ENCODE measurements at regions not wholly inside any gene's neighbourhood (a gene's known extent, or its start where the extent isn't known, plus 50 kb on each side); places are given as distances from the start of the nearest gene placed in this dataset.

DNA sequence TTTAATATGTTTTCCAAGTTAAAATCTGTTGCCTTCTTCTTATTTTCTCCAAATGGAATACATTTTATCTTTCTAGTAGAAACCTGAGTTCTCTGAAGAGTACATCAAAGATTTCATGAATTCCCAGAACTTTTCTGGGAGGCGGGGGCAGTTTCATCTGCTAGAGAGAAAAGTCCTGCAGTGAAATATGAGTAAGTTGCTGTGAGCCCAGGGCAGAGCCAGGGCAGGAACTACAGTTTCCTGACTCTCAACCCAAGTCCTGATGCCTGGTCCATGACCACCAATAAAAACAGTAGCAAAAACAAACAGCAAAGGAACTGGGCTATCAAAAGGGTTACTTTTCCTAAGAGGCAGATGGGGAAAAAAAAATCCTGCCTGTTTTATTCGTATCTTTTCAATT is 239.4 kb upstream of the CTSO start:
- intact Hi-C loops (cut with DNase I), result no loop called here
- H3K36me3 ChIP-seq, result no peaks in the 10 kb centered on the region
- H3K4me1 ChIP-seq, result no peaks in the 10 kb centered on the region
- no peaks in the 10 kb centered on the region for H3K9me3 ChIP-seq
- no peak for DNase-seq
- no peak overlapping the region for H3K4me3 ChIP-seq
- 55 to 75% methylated on average over 1 to 2 of the region's 2 CpGs for WGBS, 2 donors
- H3K27ac ChIP-seq, result no peak overlapping the region
- no peaks in the 10 kb centered on the region for H3K27me3 ChIP-seq
- TF ChIP-seq POLR2A (IDR thresholded peaks at IDR 0.05), result no peak
- TF ChIP-seq, protein P1, sequence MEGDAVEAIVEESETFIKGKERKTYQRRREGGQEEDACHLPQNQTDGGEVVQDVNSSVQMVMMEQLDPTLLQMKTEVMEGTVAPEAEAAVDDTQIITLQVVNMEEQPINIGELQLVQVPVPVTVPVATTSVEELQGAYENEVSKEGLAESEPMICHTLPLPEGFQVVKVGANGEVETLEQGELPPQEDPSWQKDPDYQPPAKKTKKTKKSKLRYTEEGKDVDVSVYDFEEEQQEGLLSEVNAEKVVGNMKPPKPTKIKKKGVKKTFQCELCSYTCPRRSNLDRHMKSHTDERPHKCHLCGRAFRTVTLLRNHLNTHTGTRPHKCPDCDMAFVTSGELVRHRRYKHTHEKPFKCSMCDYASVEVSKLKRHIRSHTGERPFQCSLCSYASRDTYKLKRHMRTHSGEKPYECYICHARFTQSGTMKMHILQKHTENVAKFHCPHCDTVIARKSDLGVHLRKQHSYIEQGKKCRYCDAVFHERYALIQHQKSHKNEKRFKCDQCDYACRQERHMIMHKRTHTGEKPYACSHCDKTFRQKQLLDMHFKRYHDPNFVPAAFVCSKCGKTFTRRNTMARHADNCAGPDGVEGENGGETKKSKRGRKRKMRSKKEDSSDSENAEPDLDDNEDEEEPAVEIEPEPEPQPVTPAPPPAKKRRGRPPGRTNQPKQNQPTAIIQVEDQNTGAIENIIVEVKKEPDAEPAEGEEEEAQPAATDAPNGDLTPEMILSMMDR (IDR thresholded peaks at IDR 0.05), result no peak

DNA sequence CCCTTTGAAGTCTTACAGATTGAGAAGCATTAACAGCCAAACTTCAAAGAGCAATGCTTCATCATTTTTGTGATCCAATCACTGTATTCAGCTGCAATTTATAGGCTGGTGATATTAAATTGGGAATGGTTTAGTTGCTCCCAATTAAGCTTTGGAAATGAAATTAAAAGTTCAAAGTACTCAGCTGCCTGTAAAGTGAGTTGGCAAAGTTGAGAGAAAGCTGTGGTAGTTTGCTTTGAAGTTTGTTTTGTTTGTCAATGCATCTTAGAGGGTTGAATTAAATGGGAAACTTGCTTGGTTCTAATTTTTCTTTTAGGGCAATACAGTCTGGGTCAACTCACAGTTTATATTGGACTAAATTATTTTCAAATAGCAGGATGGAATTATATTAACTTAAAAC is 238.4 kb upstream of the CTSO start:
- no peaks in the 10 kb centered on the region for H3K36me3 ChIP-seq
- no peak overlapping the region for H3K27ac ChIP-seq
- no peak for DNase-seq
- TF ChIP-seq POLR2A (IDR thresholded peaks at IDR 0.05), result no peak
- TF ChIP-seq, protein P1 (IDR thresholded peaks at IDR 0.05), result no peak
- no peaks in the 10 kb centered on the region for H3K9me3 ChIP-seq
- no peak overlapping the region for H3K4me3 ChIP-seq
- intact Hi-C loops (cut with DNase I), result no loop called here
- H3K4me1 ChIP-seq, result no peaks in the 10 kb centered on the region
- no peaks in the 10 kb centered on the region for H3K27me3 ChIP-seq

GRCh38 chr4:156191044-156191781 is 237.5 kb upstream of the CTSO start:
- Histone ChIP-seq H3K9me3 (no peaks in the 10 kb centered on the region), H3K4me3 (no peak overlapping the region), H3K36me3 (no peaks in the 10 kb centered on the region), H3K27ac (no peak overlapping the region), H3K27me3 (no peaks in the 10 kb centered on the region), H3K4me1 (no peaks in the 10 kb centered on the region)
- TF ChIP-seq, protein P1 (IDR thresholded peaks at IDR 0.05), result no peak
- no peak for TF ChIP-seq POLR2A (IDR thresholded peaks at IDR 0.05)
- DNase-seq, result no peak
- 85 to 93% methylated on average over 2 of the region's 2 CpGs for WGBS, 2 donors
- intact Hi-C loops (cut with DNase I), result no loop called here

GRCh38 chr4:156190615-156191014 is 236.9 kb upstream of the CTSO start:
- Histone ChIP-seq H3K9me3 (no peaks in the 10 kb centered on the region), H3K27me3 (no peaks in the 10 kb centered on the region), H3K36me3 (no peaks in the 10 kb centered on the region), H3K4me3 (no peak overlapping the region), H3K27ac (no peak overlapping the region), H3K4me1 (no peaks in the 10 kb centered on the region)
- WGBS, 2 donors, result 85 to 89% methylated on average over 1 of the region's 1 CpG
- DNase-seq, result no peak
- intact Hi-C loops (cut with DNase I), result no loop called here
- TF ChIP-seq, protein P1 (IDR thresholded peaks at IDR 0.05), result no peak
- no peak for TF ChIP-seq POLR2A (IDR thresholded peaks at IDR 0.05)

DNA sequence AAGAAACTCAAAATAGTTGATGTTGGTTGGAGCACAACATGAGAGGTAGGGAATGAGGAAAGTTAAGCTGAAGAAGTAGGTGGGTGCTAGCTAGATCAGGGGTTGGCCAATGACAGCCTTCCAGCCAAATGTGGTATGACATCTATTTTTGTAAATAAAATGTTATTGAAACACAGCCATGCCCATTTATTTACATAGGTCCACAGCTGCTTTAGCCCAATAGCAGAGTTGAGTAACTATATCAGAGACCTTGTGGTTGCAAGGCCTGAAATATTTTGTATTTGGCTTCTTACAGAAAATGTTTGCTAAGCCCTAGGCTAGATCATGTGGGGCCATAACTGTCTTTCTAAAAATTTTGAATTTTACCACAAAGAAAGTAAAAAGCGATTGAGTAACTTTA is 234.9 kb upstream of the CTSO start:
- no peaks in the 10 kb centered on the region for H3K36me3 ChIP-seq
- no peaks in the 10 kb centered on the region for H3K9me3 ChIP-seq
- no peaks in the 10 kb centered on the region for H3K27me3 ChIP-seq
- H3K4me1 ChIP-seq, result no peaks in the 10 kb centered on the region
- no peak overlapping the region for H3K4me3 ChIP-seq
- TF ChIP-seq POLR2A (IDR thresholded peaks at IDR 0.05), result no peak
- TF ChIP-seq, protein P1 (IDR thresholded peaks at IDR 0.05), result no peak
- WGBS, 2 donors, result 88 to 96% methylated on average over 1 of the region's 1 CpG
- intact Hi-C loops (cut with DNase I), result no loop called here
- no peak for DNase-seq
- no peak overlapping the region for H3K27ac ChIP-seq

All from esophagus squamous epithelium (tissue), 5 donors.